Astrocyte of the cerebellum (primary cell): ENCODE measurements at regions not wholly inside any gene's neighbourhood (a gene's known extent, or its start where the extent isn't known, plus 50 kb on each side); places are given as distances from the start of the nearest gene placed in this dataset.

Experiments used
- DNase-seq: peaks from one replicate; pipeline ENCODE4 v3.0.0-alpha.2; 2011; ENCODE audit warnings: low read depth
- H3K4me3 ChIP-seq: 2 replicates; pipeline ENCODE4 v1.5.1; 2011; ENCODE audit warnings: mild to moderate bottlenecking, low read depth, low read length, moderate library complexity
- in situ Hi-C: cut with HindIII; loops from 2 replicates; pipeline ENCODE4 v1.10.0; 2017; ENCODE audit warnings: low sequenced_read_pairs
- TF ChIP-seq, protein P1 (sequence below): IDR thresholded peaks from 2 replicates; pipeline ENCODE4 v1.5.1; 2012; ENCODE audit warnings: low read length, low read depth, moderate library complexity, mild to moderate bottlenecking; ENCODE audit errors: missing control alignments

DNA sequence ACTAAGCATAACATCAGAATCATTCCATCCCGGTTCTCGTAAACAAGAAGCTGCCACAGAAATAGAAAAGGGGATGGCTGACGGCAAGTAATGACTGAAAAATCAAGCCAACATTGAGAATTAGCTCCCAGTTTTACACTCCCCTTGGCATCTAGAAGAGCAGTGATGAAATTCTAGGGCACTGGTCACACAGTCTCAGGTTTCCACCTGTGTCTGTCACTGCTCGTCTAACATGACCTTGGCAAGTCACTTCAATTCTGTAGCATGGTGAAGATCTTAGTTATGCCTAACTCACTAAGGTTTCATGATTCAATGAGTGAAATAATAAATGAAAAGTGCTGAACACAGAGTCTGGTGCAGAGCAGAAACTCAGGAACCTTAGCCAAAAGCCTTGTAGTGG is 272.3 kb upstream of the ARRDC4 start:
- TF ChIP-seq, protein P1, sequence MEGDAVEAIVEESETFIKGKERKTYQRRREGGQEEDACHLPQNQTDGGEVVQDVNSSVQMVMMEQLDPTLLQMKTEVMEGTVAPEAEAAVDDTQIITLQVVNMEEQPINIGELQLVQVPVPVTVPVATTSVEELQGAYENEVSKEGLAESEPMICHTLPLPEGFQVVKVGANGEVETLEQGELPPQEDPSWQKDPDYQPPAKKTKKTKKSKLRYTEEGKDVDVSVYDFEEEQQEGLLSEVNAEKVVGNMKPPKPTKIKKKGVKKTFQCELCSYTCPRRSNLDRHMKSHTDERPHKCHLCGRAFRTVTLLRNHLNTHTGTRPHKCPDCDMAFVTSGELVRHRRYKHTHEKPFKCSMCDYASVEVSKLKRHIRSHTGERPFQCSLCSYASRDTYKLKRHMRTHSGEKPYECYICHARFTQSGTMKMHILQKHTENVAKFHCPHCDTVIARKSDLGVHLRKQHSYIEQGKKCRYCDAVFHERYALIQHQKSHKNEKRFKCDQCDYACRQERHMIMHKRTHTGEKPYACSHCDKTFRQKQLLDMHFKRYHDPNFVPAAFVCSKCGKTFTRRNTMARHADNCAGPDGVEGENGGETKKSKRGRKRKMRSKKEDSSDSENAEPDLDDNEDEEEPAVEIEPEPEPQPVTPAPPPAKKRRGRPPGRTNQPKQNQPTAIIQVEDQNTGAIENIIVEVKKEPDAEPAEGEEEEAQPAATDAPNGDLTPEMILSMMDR, result no peak
- DNase-seq, result no peak
- no peak overlapping the region for H3K4me3 ChIP-seq
- in situ Hi-C loops, result no loop called here

DNA sequence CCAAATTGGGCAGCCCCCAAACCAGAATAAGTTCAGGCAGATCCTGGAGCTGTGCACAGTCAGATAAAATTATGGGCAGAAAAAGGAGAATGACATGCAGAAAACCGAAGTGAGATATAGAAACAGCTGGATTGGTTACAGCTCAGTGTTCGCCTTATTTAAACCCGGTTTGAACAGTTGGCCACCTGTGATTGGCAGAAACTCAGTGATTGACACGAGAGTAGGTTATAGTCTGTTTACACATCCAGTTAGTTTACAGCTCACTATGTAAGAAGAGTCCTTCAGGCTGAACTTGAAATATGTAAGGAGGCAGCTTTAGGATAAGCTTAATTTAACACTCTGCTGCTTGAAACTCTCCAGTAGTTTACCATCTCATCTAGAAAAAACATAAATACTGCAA is 271.6 kb upstream of the ARRDC4 start:
- in situ Hi-C loops, result no loop called here
- no peak for DNase-seq
- no peak overlapping the region for H3K4me3 ChIP-seq
- TF ChIP-seq, protein P1, result no peak

GRCh38 chr15:97691078-97691477 is 269.4 kb upstream of the ARRDC4 start:
- in situ Hi-C loops, result no loop called here
- no peak for DNase-seq
- TF ChIP-seq, protein P1, result no peak
- no peak overlapping the region for H3K4me3 ChIP-seq

GRCh38 chr15:97691799-97692198 is 268.7 kb upstream of the ARRDC4 start:
- TF ChIP-seq, protein P1, result no peak
- H3K4me3 ChIP-seq, result no peak overlapping the region
- in situ Hi-C loops, result no loop called here
- no peak for DNase-seq

DNA sequence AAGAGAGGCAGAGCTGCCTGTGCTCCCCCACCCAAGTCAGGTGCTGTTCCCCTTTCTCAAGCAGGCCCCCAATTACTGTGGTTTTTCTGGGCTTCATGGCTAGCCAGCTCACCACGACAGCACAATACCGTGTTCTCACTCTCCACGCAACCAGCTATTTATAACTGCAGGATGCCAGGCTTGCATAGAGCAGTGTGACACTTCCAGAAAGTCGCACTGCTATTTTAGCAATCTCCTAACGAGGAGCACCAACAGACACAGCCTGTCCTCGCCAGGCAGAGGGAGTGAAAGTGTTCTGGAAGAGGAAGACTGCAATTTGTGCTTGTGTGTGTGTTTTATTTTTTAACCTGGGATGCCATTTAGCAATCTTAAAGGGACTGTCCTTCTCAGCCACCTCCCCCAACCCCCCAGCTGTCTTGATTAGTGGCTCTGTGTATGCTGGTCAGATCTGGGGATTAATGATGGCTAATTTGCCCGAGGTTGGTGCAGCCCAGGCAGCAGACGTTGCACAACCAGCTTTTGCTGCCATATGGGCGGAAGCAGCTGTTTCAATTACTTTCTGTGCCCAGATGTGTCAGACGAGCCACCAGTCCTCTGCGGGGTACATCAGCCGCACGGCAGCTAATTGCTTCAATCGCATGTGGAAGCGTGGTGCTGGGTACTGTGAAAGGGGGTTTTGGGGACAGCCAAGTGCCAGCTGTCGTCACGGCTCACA is 268.0 kb upstream of the ARRDC4 start:
- DNase-seq, result no peak
- H3K4me3 ChIP-seq, result no peak overlapping the region
- in situ Hi-C loops, result no loop called here
- TF ChIP-seq, protein P1, result no peak

DNA sequence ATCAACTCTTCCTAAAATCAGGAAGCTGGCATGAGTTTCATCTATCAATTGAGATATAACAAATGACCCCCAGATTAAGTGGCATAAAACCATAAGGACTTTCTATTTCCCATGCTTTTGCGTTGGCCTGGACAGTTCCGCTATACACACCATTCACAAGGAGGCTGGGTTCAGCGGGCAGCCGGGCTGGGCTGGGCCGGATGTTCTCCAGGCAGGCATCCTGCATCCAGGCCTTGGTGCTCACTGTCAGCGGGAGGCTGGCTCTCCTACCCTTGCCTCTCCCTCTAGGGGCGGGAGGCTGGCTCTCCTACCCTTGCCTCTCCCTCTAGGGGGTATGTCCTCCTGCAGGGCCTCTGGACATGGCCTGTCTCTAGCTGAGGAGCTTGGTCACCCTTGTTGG is 266.0 kb upstream of the ARRDC4 start:
- in situ Hi-C loops, result no loop called here
- TF ChIP-seq, protein P1, result no peak
- DNase-seq, result no peak
- H3K4me3 ChIP-seq, result no peak overlapping the region
